Upper lobe of left lung (tissue), 4 donors: ENCODE measurements at regions not wholly inside any gene's neighbourhood (a gene's known extent, or its start where the extent isn't known, plus 50 kb on each side); places are given as distances from the start of the nearest gene placed in this dataset.

Source experiments
- EP300 ChIP-seq, 4 donors: sonication (generic); formaldehyde crosslinking; IDR thresholded peaks; one replicate each; pipeline ENCODE4 v1.5.1; 2017; ENCODE audit warnings: antibody characterized with exemption in 4 of 4, control low read depth in 2 of 4
- POLR2A ChIP-seq, 4 donors: fragments of 450-650 bp; IDR thresholded peaks; one replicate each; pipeline ENCODE4 v1.5.1; 2016 to 2017; ENCODE audit warnings: antibody characterized with exemption in 4 of 4, mild to moderate bottlenecking in 2 of 4
- POLR2AphosphoS5 ChIP-seq, 2 donors: sonication (generic); formaldehyde crosslinking; IDR thresholded peaks; one replicate each; pipeline ENCODE4 v1.5.1; 2017; ENCODE audit warnings: antibody characterized with exemption in 2 of 2
- TF ChIP-seq, protein P1 (sequence below), 6 experiments: fragments of 450-650 bp in 4 of 6; fragments of 200-600 bp in 2 of 6; sonication (generic) in 2 of 6; IDR thresholded peaks; one replicate each; pipeline ENCODE4 v1.5.1; 2016 to 2019; ENCODE audit warnings: antibody characterized with exemption in 6 of 6

DNA sequence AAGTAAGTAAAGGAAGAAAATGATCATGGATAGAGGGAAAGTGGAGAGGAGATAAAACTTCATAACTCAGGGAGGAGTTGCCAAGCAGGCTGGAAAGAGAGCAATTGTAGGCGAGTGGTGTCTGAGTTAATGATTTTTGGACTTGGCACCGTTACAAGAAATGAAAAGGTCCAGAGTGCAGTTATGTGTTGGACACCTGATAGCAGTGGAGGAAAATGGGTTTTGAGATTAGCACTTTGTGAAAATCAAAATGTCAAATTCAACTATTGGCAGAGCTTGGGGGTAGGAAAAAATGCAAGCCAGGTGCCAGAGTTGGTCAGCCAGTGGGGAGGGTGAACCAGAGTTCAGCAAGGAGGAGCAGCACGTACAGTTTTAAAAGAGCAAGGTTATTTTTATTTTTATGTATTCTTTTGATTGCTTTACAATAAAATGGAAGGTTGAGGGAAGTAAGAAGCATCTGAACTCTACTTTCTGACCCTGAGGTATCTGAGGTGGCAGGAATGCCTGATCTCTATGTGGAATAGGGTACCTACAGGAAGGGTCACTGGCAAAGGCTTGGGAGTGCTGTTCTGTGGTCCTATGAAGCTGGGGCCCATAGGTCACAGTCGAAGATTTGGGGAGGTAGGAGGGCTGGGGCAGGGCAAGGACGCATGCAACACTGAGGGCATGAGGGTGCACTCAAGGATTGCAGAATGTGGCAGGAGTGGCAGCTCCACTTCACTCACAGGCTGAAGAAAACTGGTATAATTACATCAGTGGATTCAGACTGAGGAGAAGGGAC is 127.5 kb downstream of the CD8B2 start:
- no peak for TF ChIP-seq POLR2A (IDR thresholded peaks at IDR 0.05)
- TF ChIP-seq, protein P1, sequence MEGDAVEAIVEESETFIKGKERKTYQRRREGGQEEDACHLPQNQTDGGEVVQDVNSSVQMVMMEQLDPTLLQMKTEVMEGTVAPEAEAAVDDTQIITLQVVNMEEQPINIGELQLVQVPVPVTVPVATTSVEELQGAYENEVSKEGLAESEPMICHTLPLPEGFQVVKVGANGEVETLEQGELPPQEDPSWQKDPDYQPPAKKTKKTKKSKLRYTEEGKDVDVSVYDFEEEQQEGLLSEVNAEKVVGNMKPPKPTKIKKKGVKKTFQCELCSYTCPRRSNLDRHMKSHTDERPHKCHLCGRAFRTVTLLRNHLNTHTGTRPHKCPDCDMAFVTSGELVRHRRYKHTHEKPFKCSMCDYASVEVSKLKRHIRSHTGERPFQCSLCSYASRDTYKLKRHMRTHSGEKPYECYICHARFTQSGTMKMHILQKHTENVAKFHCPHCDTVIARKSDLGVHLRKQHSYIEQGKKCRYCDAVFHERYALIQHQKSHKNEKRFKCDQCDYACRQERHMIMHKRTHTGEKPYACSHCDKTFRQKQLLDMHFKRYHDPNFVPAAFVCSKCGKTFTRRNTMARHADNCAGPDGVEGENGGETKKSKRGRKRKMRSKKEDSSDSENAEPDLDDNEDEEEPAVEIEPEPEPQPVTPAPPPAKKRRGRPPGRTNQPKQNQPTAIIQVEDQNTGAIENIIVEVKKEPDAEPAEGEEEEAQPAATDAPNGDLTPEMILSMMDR (IDR thresholded peaks at IDR 0.05), result no peak
- no peak for TF ChIP-seq POLR2AphosphoS5 (IDR thresholded peaks at IDR 0.05)
- no peak for TF ChIP-seq EP300 (IDR thresholded peaks at IDR 0.05)
